GM12872 (cell line): ENCODE measurements at regions not wholly inside any gene's neighbourhood (a gene's known extent, or its start where the extent isn't known, plus 50 kb on each side); places are given as distances from the start of the nearest gene placed in this dataset.

Experiments
- CTCF ChIP-seq: IDR thresholded peaks from 3 replicates; pipeline ENCODE4 v1.5.1; 2011; ENCODE audit warnings: low read depth, mild to moderate bottlenecking, low read length, moderate library complexity; ENCODE audit not compliant: insufficient read depth

GRCh38 chr4:178296669-178297068 lies 854.4 kb upstream of the AGA start:
- TF ChIP-seq CTCF, result no peak

- TF ChIP-seq CTCF, result no peak
Observed at GRCh38 chr4:178306565-178306964, 864.3 kb upstream of the AGA start.

- no peak for TF ChIP-seq CTCF
Observed at GRCh38 chr4:178309890-178310289, 867.7 kb upstream of the AGA start.

- TF ChIP-seq CTCF, result no peak
Observed at GRCh38 chr4:178311997-178312396, 869.8 kb upstream of the AGA start.

GRCh38 chr4:178314287-178314686 lies 872.0 kb upstream of the AGA start:
- TF ChIP-seq CTCF, result no peak

GRCh38 chr4:178316211-178316610 lies 874.0 kb upstream of the AGA start:
- no peak for TF ChIP-seq CTCF

- no peak for TF ChIP-seq CTCF
Observed at GRCh38 chr4:178320003-178320402, 877.8 kb upstream of the AGA start.

GRCh38 chr4:178322524-178323183 lies 880.4 kb upstream of the AGA start:
- no peak for TF ChIP-seq CTCF
